ENCODE measurements at regions not wholly inside any gene's neighbourhood (a gene's known extent, or its start where the extent isn't known, plus 50 kb on each side); places are given as distances from the start of the nearest gene placed in this dataset.

DNA sequence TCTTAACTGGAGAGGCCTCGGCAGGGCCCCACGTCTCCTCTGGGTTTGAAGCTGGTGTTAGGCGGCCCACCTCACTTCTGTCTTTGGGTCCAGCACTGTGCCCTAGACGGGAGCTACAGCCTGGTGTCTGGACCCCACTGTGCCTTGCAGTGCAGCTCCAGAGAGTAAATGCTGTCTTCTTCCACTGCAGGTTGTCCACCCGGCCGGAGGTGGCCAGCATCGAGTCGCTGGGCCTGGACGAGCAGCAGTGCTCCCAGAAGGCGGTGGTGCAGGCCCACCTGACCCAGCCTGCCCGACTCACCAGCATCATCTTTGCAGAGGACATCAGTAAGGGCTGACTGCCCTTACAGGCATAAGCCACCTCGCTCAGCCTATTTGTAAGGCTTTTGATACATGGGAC, 53.1 kb upstream of the TAMM41 start:
- no peak overlapping the region for H3K9ac ChIP-seq (ENCODE audit: low read length)
- 89% methylated on average over 11 of the region's 12 CpGs for WGBS (ENCODE audit: insufficient coverage)
- H3K4me1 ChIP-seq (ENCODE audit: control insufficient read depth in 2 of 2, insufficient read depth in 2 of 2, low read length in 2 of 2): no peaks in the 10 kb centered on the region
- Mint-ChIP-seq H3K4me3 (no peak overlapping the region), H3K27ac (no peak overlapping the region), H3K9me3 (ENCODE audit: insufficient read depth) (no peaks in the 10 kb centered on the region), H3K4me1 (no peaks in the 10 kb centered on the region), H3K27me3 (peaks cover 16% of the 10 kb centered on the region)
- TF ChIP-seq EZH2 (IDR thresholded peaks at IDR 0.05; ENCODE audit: borderline replicate concordance, insufficient read depth, low read depth, low read length, poor library complexity, severe bottlenecking): no peak
- TF ChIP-seq, protein P1, sequence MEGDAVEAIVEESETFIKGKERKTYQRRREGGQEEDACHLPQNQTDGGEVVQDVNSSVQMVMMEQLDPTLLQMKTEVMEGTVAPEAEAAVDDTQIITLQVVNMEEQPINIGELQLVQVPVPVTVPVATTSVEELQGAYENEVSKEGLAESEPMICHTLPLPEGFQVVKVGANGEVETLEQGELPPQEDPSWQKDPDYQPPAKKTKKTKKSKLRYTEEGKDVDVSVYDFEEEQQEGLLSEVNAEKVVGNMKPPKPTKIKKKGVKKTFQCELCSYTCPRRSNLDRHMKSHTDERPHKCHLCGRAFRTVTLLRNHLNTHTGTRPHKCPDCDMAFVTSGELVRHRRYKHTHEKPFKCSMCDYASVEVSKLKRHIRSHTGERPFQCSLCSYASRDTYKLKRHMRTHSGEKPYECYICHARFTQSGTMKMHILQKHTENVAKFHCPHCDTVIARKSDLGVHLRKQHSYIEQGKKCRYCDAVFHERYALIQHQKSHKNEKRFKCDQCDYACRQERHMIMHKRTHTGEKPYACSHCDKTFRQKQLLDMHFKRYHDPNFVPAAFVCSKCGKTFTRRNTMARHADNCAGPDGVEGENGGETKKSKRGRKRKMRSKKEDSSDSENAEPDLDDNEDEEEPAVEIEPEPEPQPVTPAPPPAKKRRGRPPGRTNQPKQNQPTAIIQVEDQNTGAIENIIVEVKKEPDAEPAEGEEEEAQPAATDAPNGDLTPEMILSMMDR (IDR thresholded peaks at IDR 0.05): no peak
- H3K4me3 ChIP-seq (ENCODE audit: control extremely low read depth in 1 of 5, extremely low read depth in 1 of 5, insufficient read depth in 1 of 5, low read depth in 2 of 5, low read length in 4 of 5): no peak overlapping the region
- H2AFZ ChIP-seq (ENCODE audit: insufficient read depth, low read depth, low read length, poor library complexity, severe bottlenecking): no peak overlapping the region
- no peaks in the 10 kb centered on the region for H4K20me1 ChIP-seq (ENCODE audit: control insufficient read depth, insufficient read depth, low read length, poor library complexity, severe bottlenecking)
- no peaks in the 10 kb centered on the region for H3K36me3 ChIP-seq (replicated peaks in 1 of 2; ENCODE audit: control extremely low read depth in 1 of 2, control insufficient read depth in 1 of 2, extremely low read depth in 1 of 2, insufficient read depth in 2 of 2, low read length in 1 of 2)
- DNase-seq (no peak), ATAC-seq (ENCODE audit: low read depth) (no peak)
- H3K79me2 ChIP-seq (ENCODE audit: control insufficient read depth, insufficient read depth, low read length): no peaks in the 10 kb centered on the region
- intact Hi-C loops (cut with micrococcal nuclease): no loop called here
- H3K4me2 ChIP-seq (replicated peaks; ENCODE audit: low read depth, low read length, poor library complexity, severe bottlenecking): no peak overlapping the region
- no peaks in the 10 kb centered on the region for H3K27me3 ChIP-seq (replicated peaks in 1 of 4; ENCODE audit: control extremely low read depth in 1 of 4, control insufficient read depth in 3 of 4, insufficient read depth in 4 of 4, low read length in 3 of 4)
- ChIA-PET CTCF (no interaction called here), POLR2A (no interaction called here)
- H3K27ac ChIP-seq (ENCODE audit: low read length in 2 of 2): no peak overlapping the region
- peaks cover 0 to 7% (median 0%) of the 10 kb centered on the region in 3 donors for H3K9me3 ChIP-seq (ENCODE audit: control extremely low read depth in 1 of 3, control insufficient read depth in 2 of 3, insufficient read depth in 1 of 3, low read length in 2 of 3)

DNA sequence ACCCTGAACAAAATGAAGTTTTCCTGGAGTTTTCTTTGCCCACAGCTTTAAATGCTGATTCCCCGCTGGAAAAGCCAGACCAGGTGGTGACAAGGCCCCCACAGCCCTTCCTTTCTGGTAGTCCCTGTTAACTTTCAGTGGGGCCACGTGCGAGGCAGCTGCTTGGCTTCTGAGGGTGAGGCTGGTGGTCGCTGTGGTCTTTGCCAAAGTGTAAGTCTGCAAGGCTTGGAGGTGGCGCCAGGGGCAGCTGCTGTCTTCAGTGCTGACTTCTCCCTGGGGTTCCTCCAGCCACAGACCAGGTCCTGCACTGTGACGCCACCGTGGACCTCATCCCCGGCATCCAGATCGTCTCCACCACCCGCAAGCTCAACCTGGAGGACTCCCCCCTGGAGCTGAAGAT, 54.1 kb upstream of the TAMM41 start:
- TF ChIP-seq, protein P1 (IDR thresholded peaks at IDR 0.05): no peak
- Mint-ChIP-seq H3K27me3 (peaks cover 12% of the 10 kb centered on the region), H3K4me1 (no peaks in the 10 kb centered on the region), H3K4me3 (no peak overlapping the region), H3K27ac (no peak overlapping the region), H3K9me3 (ENCODE audit: insufficient read depth) (no peaks in the 10 kb centered on the region)
- CTCF ChIA-PET: no interaction called here
- H3K79me2 ChIP-seq (ENCODE audit: control insufficient read depth, insufficient read depth, low read length): no peaks in the 10 kb centered on the region
- H3K27ac ChIP-seq (ENCODE audit: low read length in 2 of 2): no peak overlapping the region
- no peaks in the 10 kb centered on the region for H3K36me3 ChIP-seq (replicated peaks in 1 of 2; ENCODE audit: control extremely low read depth in 1 of 2, control insufficient read depth in 1 of 2, extremely low read depth in 1 of 2, insufficient read depth in 2 of 2, low read length in 1 of 2)
- H3K4me1 ChIP-seq (ENCODE audit: control insufficient read depth in 2 of 2, insufficient read depth in 2 of 2, low read length in 2 of 2): no peaks in the 10 kb centered on the region
- peaks cover 0 to 7% (median 0%) of the 10 kb centered on the region in 3 donors for H3K9me3 ChIP-seq (ENCODE audit: control extremely low read depth in 1 of 3, control insufficient read depth in 2 of 3, insufficient read depth in 1 of 3, low read length in 2 of 3)
- 53% methylated on average over 10 of the region's 10 CpGs for WGBS (ENCODE audit: insufficient coverage)
- no peaks in the 10 kb centered on the region for H3K27me3 ChIP-seq (replicated peaks in 1 of 4; ENCODE audit: control extremely low read depth in 1 of 4, control insufficient read depth in 3 of 4, insufficient read depth in 4 of 4, low read length in 3 of 4)
- no peak overlapping the region for H2AFZ ChIP-seq (ENCODE audit: insufficient read depth, low read depth, low read length, poor library complexity, severe bottlenecking)
- no peak overlapping the region for H3K4me3 ChIP-seq (ENCODE audit: control extremely low read depth in 1 of 5, extremely low read depth in 1 of 5, insufficient read depth in 1 of 5, low read depth in 2 of 5, low read length in 4 of 5)
- POLR2A ChIA-PET: no interaction called here
- ATAC-seq (ENCODE audit: low read depth) (no peak), DNase-seq (no peak)
- intact Hi-C loops (cut with micrococcal nuclease): no loop called here
- H4K20me1 ChIP-seq (ENCODE audit: control insufficient read depth, insufficient read depth, low read length, poor library complexity, severe bottlenecking): no peaks in the 10 kb centered on the region
- H3K4me2 ChIP-seq (replicated peaks; ENCODE audit: low read depth, low read length, poor library complexity, severe bottlenecking): no peak overlapping the region
- no peak overlapping the region for H3K9ac ChIP-seq (ENCODE audit: low read length)

Measured in B cell (primary cell).